K562 (cell line): ENCODE measurements at regions not wholly inside any gene's neighbourhood (a gene's known extent, or its start where the extent isn't known, plus 50 kb on each side); places are given as distances from the start of the nearest gene placed in this dataset.

Source experiments
- ZNF12 ChIP-seq: sonication (generic); formaldehyde crosslinking; IDR thresholded peaks from 2 replicates; pipeline ENCODE4 v1.4.0; 2020; ENCODE audit warnings: mild to moderate bottlenecking, missing genetic modification reagents
- ZZZ3 ChIP-seq: fragments of 450-650 bp; IDR thresholded peaks from 2 replicates; pipeline ENCODE4 v1.6.1; 2016; ENCODE audit warnings: antibody characterized with exemption, mild to moderate bottlenecking, moderate library complexity

GRCh38 chr7:46848311-46848710 lies 733.6 kb downstream of the TNS3 start:
- TF ChIP-seq ZZZ3 (no peak), ZNF12 (CRISPR knock-in tag) (no peak)
